ENCODE measurements at regions not wholly inside any gene's neighbourhood (a gene's known extent, or its start where the extent isn't known, plus 50 kb on each side); places are given as distances from the start of the nearest gene placed in this dataset.

DNA sequence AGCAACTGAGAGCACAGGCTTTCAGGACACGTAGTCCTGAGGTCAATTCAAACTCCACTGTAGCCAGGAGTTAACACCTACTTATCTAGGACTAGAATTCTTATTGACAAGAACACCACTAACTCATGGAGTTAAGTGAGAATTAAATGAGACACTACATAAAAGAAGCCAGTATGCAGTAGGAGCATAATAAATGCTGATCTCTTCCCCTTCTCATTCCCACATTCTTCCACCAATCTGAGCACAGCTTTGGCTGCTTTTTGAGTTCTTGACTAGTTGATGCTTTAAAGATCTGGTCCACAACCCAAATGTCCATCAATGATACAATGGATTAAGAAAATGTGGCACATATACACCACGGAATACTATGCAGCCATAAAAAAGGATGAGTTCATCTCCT, 55.2 kb downstream of the TTC32 start:
- FAIRE-seq = no peak

DNA sequence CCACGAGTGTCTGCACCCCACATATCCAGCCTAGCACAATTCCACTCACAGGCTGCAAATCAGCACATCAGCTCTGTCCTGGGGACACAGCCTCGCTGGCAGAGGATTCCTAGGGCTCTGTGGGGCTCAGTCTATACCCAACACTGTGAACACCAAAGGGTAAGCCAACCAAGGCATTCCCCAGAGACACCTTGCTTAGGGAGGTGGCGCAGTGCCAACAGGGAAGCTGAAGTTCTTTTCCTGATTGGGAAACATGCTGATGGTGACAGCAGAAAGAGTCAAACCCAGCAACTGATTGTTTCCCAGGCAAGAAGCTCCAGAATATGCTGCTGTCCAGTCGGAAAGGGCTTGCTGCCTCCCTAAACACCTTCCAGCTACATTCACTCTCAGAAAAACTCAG, 55.8 kb downstream of the TTC32 start:
- FAIRE-seq = no peak

GRCh38 chr2:19845323-19845920, 56.4 kb downstream of the TTC32 start:
- no peak for FAIRE-seq

DNA sequence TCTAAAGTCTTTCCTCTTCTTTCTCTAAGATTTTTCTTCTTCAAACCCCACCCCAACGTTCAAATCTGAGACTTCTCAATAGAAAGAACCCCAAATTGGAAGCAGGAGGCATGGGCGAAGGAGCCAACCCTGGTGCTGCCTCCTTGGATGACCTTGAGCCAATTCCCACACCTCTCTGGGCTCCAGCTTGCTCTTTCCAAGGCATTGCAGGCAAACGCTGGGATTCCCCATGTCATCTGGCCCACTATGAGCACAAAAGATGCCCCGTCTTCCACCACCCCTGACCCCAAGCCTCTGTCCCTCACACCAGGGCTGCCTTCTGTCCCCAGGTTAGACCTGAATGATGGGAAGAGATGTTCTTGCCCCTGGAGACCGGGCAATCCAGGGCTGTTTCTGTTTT, 57.0 kb downstream of the TTC32 start:
- FAIRE-seq = no peak

DNA sequence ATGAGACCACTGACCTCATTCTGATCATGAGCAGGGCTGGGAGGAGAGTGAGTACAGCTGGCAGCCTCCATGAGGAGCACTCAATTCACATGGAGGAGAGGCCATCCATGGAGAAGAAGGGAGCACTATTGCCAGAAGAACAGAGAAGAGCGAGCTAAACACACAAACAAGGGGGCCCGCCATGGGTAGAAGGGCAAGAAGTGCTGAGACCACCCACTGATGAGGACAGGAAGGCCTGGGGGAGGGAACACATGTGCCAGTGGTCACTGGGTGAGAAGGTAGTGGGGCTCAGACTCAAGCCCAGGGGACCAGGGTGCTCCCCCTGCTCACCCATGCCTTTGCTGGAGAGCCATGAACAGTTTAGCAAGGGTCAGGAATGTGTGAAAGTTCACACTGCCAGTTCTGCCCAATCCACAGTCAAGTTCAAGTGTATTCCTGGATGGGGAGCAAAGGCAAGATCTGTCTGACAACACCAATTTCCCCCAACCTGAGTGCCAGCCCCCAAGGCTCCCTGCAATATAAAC, 57.7 kb downstream of the TTC32 start:
- no peak for FAIRE-seq

- no peak for FAIRE-seq
Measured at GRCh38 chr2:19841918-19842693, 59.7 kb downstream of the TTC32 start.

- FAIRE-seq = no peak
Measured at GRCh38 chr2:19839438-19839837, 62.3 kb downstream of the TTC32 start.

DNA sequence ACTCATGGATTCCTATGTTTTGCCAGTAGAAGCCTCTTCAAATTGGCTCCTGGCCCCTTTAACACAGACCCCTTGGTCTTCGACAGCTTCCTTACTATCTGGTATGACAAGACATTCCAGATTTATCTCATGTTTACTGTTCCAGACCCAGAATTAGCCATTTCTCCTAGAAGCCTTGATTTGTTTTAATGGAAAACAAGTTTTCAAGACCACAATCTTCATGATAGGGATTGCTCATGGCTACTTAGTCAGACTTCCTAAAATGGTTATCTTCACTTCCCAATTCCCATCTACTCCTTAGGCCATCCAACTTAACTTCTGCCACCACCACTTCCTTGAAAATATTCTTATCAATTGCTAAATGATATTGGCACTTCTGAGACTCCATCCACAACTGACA, 63.2 kb downstream of the TTC32 start:
- FAIRE-seq = no peak

- no peak for FAIRE-seq
Measured at GRCh38 chr2:19837235-19837766, 64.5 kb downstream of the TTC32 start.

DNA sequence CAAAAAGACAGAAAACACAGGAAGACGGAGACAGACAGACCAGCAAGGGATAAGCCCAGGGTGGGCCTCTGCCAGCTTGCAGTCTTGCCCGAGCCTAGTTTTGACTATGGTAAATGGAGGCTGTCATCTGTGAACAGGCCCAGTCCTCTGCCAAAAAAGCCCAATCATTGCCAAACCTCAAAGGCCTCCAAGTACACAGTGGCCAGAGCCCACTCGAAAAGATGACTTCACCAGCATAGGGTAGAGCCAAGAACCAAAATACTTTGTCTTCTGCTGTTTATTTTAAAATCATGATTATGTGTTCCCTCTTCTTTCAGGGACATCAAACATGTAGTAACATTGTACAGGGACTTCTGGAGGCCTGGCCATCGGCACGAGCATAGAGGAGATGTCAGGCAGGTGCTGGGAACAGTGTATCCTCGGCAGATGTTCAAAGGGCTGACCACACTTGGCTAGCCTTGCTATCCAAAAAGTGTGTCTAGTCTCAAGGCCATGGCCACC, 66.0 kb downstream of the TTC32 start:
- FAIRE-seq = no peak

GRCh38 chr2:19833978-19834377, 67.8 kb downstream of the TTC32 start:
- FAIRE-seq = no peak

GRCh38 chr2:19829672-19830071, 72.1 kb downstream of the TTC32 start:
- FAIRE-seq = no peak

DNA sequence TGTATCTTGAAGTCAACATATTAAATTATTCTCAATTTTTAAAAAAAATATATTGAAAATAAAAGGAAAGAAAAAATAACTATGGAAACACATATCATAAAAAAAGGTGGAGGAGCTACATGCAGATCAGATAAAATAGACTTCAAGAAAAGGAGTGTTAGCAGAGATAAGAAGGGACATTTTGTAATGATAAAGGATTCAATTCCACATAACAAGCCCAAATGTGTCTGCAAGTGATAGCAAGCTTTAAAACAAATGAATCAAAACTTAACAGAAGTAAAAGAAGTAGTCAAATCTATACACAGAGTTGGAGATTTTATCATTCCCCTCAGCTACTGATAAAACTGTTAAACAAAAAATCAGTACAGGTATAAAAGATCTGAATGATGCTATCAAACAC, 74.9 kb downstream of the TTC32 start:
- FAIRE-seq = no peak

DNA sequence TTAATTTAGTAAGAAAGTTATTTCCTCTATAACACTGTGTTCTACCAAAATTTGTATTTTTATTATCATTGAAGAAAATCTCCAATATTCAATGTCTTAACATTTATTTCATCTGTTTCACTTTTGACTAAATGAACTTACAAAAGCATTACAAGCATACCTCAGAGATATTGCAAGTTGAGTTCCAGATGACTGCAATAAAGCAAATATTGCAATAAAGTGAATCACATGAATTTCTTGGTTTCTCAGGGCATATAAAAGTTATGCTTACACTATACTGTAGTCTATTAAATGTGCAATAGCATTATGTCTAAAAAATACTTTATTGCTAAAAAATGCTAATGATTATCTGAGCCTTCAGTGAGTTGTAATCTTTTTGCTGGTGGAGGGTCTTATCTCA, 78.3 kb downstream of the TTC32 start:
- FAIRE-seq = no peak

GRCh38 chr2:19819097-19820065, 82.4 kb downstream of the TTC32 start:
- FAIRE-seq = no peak

- FAIRE-seq = no peak
Measured at GRCh38 chr2:19818543-19818942, 83.2 kb downstream of the TTC32 start.

- no peak for FAIRE-seq
Measured at GRCh38 chr2:19818039-19818438, 83.7 kb downstream of the TTC32 start.

DNA sequence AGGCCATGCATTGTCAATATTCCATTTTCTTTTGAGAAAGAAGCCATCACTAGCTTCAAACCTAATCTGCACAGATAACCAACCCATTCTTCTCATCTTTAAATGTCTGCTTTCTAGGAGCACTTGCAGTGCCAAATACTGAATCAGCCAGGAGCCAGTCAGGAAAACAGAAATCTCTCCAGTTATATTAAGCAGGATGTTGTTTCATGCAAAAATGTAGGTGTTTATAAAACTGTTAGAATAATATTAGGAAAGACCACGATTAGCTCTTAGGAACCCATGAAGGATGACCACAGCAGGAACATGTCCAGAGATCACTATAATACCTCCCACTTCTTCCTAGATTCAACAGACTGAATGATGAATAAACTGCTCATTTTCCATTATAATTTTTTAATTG, 86.0 kb downstream of the TTC32 start:
- FAIRE-seq = no peak

GRCh38 chr2:19812166-19812565, 89.6 kb downstream of the TTC32 start:
- FAIRE-seq = no peak

GRCh38 chr2:19811186-19811585, 90.6 kb downstream of the TTC32 start:
- no peak for FAIRE-seq

DNA sequence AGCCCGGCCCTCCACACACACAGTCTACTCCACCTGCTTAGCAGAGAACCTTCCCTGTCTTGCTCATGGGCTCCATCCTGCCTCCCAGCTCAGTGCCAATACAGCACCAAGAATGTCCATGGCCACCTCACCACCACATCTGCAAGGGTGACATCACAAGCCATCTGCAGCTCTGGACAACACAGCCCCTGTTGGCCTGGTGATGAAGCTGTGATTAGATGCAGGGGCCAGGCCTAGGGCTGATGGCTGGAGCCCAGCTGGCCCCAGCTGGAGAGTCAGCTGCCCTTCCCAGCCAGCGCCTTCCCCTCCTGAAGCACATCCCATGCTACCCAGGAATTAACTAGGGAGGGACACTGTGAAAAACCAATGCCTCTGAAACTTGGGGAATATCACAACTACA, 91.1 kb downstream of the TTC32 start:
- no peak for FAIRE-seq

DNA sequence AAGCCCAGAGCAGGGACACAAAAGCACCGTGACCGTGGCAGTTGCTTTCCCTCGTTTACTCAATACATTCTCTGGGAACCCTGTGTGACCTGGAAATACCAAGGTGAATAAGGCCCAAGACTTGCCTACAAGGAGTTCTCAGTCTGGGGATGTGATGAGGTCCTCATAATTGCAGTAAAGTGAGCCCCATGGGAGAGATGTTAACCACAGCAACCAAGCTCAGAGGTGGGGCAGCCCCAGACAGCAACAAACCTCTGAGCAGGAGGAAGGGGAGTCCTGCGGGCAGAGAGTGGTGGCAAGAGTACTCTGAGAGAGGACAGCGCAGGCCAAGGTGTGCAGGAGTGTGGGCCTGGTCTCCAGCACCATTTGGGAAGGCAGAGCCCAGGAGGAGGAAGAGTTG, 91.6 kb downstream of the TTC32 start:
- FAIRE-seq = no peak

- no peak for FAIRE-seq
Measured at GRCh38 chr2:19809206-19809605, 92.6 kb downstream of the TTC32 start.

All from endometrium (tissue), 2 donors.